CD4-positive, alpha-beta T cell treated with Interleukin-2 at 100 ng/mL for 4 hours (primary cell): ENCODE measurements at regions not wholly inside any gene's neighbourhood (a gene's known extent, or its start where the extent isn't known, plus 50 kb on each side); places are given as distances from the start of the nearest gene placed in this dataset.
"Not testable (repeated sequence)": the region's sequence is repeated elsewhere in the genome, so short reads cannot be mapped to it uniquely, and the experiment has no call there.

ENCODE experiments used
- DNase-seq: peaks from one replicate; pipeline ENCODE4 v3.0.0-alpha.2; 2020; ENCODE audit warnings: low spot score

DNA sequence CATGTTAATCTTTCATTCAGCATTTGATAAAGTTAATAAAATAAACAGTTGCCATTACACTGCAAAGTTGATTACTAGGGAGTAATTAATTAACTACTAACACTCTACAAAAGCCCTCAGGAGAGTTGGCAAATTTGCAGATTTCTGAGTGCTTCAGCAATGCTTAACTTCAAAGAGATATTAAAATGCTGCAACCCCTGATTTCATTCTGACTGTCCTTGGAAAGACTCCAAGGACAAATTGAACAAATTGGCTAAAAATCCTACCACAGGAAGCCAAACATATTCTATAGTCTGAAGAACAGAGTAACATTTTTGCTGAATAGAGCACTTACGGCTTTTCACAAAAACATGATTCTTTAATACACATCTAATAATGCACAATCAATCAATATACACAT lies 1543.0 kb downstream of the SLITRK5 start:
- DNase-seq = no peak

GRCh38 chr13:89215319-89215718 lies 1544.1 kb downstream of the SLITRK5 start:
- DNase-seq = not testable (repeated sequence)

DNA sequence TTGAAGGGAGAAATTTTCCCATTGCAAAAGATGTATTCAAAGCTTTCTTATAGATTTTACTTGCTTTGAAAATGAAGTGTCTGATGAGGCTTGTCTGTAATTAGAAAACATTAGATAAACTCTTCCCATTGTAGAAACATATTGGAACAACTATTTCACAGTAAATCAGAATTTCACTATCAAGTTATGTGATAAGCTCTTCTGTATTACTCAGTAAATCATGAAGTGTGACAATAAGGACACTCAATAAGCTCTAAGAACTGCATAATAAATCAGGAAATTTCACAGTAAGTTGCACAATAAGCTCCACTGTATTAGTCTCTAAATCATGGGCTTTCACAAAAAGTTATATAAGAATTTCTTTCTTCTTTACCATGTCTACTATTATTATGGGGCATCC lies 1546.6 kb downstream of the SLITRK5 start:
- no peak for DNase-seq

DNA sequence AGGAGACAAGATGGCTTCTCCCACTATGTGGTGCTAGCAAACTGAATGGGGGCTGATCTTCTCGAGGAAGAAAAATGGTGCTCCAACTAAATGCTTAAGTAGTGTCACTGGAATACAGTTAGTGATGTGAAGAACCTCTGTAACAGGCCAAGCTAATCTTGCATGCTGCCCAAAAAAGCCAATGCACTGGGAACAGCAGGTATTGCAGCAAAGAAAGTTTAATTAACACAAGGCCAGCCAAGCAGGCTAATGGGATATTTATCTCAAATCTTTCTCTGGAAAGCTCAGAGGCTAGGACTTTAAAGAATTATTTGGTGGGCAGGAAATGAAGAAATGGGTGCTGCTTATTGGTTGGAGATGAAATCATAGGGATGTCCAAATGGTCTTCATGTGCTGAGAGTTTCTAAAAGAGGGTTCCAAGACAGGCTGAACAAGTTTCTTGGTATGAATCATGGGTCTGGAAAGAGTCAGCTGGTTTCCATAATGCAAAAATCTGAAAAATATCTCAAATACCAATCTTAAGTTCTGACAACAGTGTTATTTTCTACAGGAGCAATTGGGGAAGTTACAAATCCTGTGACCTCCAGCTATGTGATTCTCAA lies 1550.5 kb downstream of the SLITRK5 start:
- no peak for DNase-seq

DNA sequence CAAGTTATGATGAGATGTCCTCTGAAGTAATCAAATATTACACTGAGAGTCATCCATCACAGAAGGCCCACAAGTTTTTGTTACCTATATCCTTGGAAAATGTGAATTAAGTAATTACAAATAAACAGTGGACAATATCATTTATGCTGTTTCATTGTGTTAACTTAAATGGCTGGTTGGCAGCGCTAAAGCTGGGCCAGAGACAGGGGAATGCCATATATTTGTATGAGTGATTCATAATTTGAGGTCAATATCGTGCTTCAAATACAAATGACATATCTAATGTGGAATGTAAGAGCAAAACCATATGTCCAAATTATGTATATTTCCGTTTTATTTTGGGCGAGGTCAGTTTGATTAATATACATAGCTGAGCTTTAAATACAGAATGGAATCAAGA lies 1556.2 kb downstream of the SLITRK5 start:
- DNase-seq = no peak

DNA sequence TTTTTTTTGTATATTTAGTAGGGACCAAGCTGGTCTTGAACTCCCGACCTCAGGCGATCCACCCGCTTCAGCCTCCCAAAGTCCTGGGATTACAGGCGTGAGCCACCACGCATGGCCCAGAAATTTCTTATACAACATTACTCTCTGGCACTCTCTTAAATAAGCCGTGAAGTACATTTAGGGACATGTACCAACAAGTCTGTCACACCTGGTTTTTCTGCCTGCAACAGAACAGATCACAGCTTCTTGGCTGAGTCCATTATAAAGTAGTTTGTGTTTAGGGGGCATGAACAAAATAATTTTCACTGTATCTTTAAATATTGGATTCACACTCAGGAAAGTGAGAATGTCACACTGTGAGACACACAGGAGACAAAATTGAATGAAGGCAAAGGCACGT lies 1567.3 kb downstream of the SLITRK5 start:
- no peak for DNase-seq

DNA sequence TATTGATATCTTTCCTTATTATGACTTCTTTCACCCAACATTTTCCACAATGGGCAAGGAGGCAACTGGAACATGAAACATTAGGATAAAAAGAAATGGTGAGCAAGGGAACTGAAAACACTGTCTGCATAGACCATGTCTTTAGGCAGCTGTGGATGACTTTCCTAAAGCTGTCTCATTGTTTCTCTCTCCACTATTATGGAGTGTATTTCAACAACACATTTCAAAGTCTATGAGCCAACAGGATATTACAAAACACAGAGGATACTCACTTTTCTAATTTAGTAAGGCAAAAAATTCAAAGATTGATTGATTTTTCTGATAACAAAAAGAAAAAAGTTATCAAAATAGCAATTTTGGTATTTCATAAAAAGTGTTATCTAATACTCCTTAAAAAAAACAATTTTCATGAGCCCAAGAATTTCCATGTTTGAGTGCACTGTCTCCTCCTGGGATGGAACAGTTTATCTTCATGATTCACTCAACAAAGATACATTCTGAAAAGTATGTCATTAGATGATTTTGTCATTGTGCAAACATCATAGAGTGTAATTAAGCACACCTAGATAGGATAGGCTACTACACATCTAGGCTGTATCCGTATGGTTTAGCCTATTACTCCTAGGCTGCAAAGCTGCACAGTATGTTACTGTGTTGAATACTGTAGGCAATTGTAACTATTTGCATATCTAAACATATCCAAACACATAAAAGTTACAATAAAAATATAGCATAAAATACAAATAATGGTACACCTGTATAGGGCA lies 1568.4 kb downstream of the SLITRK5 start:
- no peak for DNase-seq

DNA sequence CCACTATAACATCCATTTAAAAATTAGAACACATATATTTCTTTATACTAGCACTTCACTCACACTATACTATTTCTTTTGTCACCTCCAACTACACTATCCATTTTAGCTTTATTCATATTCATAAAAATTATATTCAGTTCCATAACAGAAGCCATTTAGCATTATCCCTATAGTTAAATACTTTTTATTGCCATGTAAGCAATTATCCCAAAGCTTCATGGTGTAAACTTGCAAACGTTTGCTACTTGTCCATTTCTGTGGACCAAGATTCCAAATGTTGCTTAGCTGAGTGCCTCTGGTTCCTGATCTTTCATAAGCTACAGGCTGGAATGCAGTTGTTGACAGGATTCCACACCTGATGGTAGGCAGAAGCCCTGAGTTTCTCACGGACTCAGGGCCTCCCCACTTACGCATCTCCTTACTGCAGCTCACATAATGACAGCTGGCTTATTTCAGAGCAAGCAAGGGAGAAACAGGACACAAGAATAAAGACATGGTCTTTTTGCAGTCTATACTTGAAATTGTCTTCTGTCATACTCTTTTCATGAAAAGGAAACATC lies 1584.8 kb downstream of the SLITRK5 start:
- no peak for DNase-seq

DNA sequence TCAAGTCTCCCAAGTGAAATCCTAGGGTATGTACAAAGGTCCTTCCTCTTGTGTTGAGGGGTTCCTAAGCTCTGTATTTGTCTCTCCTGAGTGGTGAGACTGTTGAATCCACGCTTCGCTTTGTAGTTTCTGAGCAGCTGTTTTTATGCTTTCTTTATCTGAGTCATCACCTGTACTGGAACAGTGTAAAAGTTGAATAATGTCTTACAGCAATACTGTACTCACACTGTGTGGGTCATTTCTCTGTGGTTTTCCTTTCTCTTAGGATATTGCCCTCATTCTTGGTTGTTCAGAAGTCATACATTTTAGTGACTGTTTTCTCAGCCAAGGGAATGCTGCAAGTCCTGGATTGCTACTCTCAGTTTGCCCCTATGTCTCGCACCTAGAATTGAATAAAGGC lies 1596.6 kb downstream of the SLITRK5 start:
- no peak for DNase-seq

- no peak for DNase-seq
These were observed 1598.6 kb downstream of the SLITRK5 start for GRCh38 chr13:89269737-89270136.

- DNase-seq = no peak
These were observed 1599.6 kb downstream of the SLITRK5 start for GRCh38 chr13:89270736-89271135.

GRCh38 chr13:89279374-89279773 lies 1608.2 kb downstream of the SLITRK5 start:
- DNase-seq = no peak

- DNase-seq = no peak
These were observed 1610.2 kb downstream of the SLITRK5 start for GRCh38 chr13:89281331-89281730.

DNA sequence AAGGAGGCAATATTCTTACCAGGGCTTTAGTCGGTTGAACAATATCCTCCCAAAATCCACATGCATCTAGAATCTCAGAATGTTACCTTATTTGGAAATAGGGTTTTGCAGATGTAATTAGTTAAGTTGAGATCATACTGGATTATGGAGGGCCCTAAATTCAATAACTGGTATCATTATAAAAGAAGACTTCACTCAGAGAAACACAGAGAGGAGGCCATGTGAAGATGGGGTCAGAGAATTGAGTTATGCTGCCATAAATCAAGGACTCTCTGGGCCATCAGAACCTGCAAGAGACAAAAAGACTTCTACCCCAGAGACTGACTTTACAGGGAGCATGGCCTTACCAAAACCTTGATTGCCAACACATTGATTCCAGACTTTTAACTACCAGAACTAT lies 1611.1 kb downstream of the SLITRK5 start:
- no peak for DNase-seq

DNA sequence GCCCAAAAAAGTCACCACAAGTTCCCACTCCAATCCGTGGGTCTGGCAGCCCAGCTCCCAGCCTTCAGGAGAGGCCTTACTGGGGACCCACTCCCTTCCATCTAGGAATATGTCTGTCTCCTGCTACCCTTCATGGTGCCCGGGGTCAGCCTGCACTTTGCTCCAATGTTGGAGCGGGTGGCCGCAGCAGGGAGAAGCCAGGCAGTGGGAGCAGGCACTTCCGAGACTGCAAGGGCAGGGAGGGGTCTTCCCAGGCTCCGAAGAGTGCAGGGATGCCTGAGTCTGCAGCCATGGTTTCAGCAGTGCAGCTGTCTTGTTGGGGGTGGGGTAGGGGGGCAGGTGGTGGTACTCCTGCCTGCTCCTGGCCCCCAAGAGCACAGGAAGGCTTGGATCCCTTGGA lies 1616.2 kb downstream of the SLITRK5 start:
- DNase-seq = no peak

GRCh38 chr13:89294115-89294867 lies 1623.1 kb downstream of the SLITRK5 start:
- no peak for DNase-seq

- DNase-seq = no peak
These were observed 1636.1 kb downstream of the SLITRK5 start for GRCh38 chr13:89307278-89307677.

GRCh38 chr13:89310943-89311672 lies 1639.9 kb downstream of the SLITRK5 start:
- DNase-seq = no peak

DNA sequence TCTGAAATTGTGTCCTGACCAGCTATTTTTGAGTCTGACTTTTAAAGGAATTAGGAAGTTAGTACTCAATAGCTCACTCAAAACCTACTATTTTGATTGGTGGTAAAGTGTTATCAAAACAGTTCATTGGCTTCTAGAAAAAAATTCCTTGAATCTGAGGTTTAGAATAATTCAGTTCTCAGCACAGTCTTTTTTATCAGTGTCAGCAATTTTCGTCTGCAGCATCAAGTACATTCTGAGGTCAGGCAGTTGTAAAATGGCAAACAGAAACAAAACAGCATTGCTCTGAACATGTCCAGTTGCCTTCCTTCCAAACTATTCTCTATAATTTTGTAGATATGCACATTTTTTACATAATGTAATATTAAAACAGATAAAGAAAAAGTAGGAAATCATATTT lies 1644.1 kb downstream of the SLITRK5 start:
- no peak for DNase-seq

- no peak for DNase-seq
These were observed 1651.3 kb downstream of the SLITRK5 start for GRCh38 chr13:89322466-89322865.

DNA sequence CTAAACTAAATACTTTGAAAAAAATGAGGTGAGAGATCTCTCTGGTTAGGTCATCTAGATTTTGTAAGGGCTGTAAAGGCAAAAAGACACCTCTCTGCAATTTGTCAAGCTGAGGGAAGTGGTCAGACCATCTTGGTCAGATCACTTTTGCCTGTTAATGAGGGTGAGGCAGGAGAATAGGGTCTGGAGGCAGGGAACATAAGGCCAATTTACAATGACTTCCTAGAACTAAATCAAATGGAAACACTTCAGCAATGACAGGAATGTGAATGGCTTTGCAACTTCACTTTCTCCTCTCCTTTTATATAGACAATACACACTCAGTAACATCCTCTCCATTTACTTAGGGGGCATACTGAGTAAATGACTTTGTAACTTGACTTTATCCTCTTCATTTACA lies 1653.4 kb downstream of the SLITRK5 start:
- no peak for DNase-seq

- DNase-seq = no peak
These were observed 1672.0 kb downstream of the SLITRK5 start for GRCh38 chr13:89343165-89343564.
